Osteocyte (in vitro differentiated cells): ENCODE measurements at regions not wholly inside any gene's neighbourhood (a gene's known extent, or its start where the extent isn't known, plus 50 kb on each side); places are given as distances from the start of the nearest gene placed in this dataset.
A peak's percentile ranks its signal among the peaks of the same experiment; 100 is the strongest.

Source experiments
- DNase-seq: peaks from one replicate; pipeline ENCODE4 v3.0.0; 2021; ENCODE audit warnings: mixed read lengths; ENCODE audit not compliant: unreplicated experiment; ENCODE audit errors: extremely low spot score
- H3K27ac Mint-ChIP-seq: one replicate; pipeline ENCODE4 v1.8.0; 2021; ENCODE audit warnings: mild to moderate bottlenecking, mixed read lengths; ENCODE audit not compliant: unreplicated experiment
- H3K27me3 Mint-ChIP-seq: one replicate; pipeline ENCODE4 v1.8.0; 2021; ENCODE audit warnings: mixed read lengths; ENCODE audit not compliant: unreplicated experiment
- H3K36me3 Mint-ChIP-seq: one replicate; pipeline ENCODE4 v1.8.0; 2021; ENCODE audit warnings: mixed read lengths; ENCODE audit not compliant: unreplicated experiment
- H3K4me1 Mint-ChIP-seq: one replicate; pipeline ENCODE4 v1.8.0; 2021; ENCODE audit warnings: mixed read lengths; ENCODE audit not compliant: unreplicated experiment
- H3K4me3 Mint-ChIP-seq: one replicate; pipeline ENCODE4 v1.8.0; 2021; ENCODE audit warnings: mild to moderate bottlenecking, moderate library complexity, mixed read lengths; ENCODE audit not compliant: unreplicated experiment
- H3K9me3 Mint-ChIP-seq: one replicate; pipeline ENCODE4 v1.8.0; 2021; ENCODE audit warnings: mixed read lengths; ENCODE audit not compliant: unreplicated experiment
- CTCF ChIP-seq: fragments of 200-600 bp; sonication (generic); IDR thresholded peaks from 2 replicates; pipeline ENCODE4 v1.5.0; 2021; ENCODE audit warnings: antibody characterized with exemption, mild to moderate bottlenecking, moderate library complexity

- peaks cover 14% of the 10 kb centered on the region for H3K27me3 Mint-ChIP-seq
- TF ChIP-seq CTCF: no peak
- no peaks in the 10 kb centered on the region for H3K4me1 Mint-ChIP-seq
- no peaks in the 10 kb centered on the region for H3K36me3 Mint-ChIP-seq
- peaks cover 8% of the 10 kb centered on the region for H3K9me3 Mint-ChIP-seq
- DNase-seq: peak; percentile 63
- H3K4me3 Mint-ChIP-seq: no peak overlapping the region
- no peak overlapping the region for H3K27ac Mint-ChIP-seq
Measured at GRCh38 chr6:110552901-110553641, 76.7 kb upstream of the SLC22A16 start.

GRCh38 chr6:110552076-110552475 is 75.7 kb upstream of the SLC22A16 start:
- TF ChIP-seq CTCF: no peak
- Mint-ChIP-seq H3K27me3 (peaks cover 14% of the 10 kb centered on the region), H3K9me3 (peaks cover 8% of the 10 kb centered on the region), H3K36me3 (no peaks in the 10 kb centered on the region), H3K4me3 (no peak overlapping the region), H3K27ac (no peak overlapping the region), H3K4me1 (peaks cover 8% of the 10 kb centered on the region)
- no peak for DNase-seq

GRCh38 chr6:110551088-110551487 is 74.7 kb upstream of the SLC22A16 start:
- Mint-ChIP-seq H3K9me3 (peaks cover 8% of the 10 kb centered on the region), H3K27me3 (peaks cover 5% of the 10 kb centered on the region), H3K4me3 (no peak overlapping the region), H3K4me1 (peaks cover 8% of the 10 kb centered on the region), H3K27ac (no peak overlapping the region), H3K36me3 (no peaks in the 10 kb centered on the region)
- no peak for TF ChIP-seq CTCF
- DNase-seq: no peak

- Mint-ChIP-seq H3K27ac (no peak overlapping the region), H3K36me3 (no peaks in the 10 kb centered on the region), H3K27me3 (no peaks in the 10 kb centered on the region), H3K9me3 (peaks cover 9% of the 10 kb centered on the region), H3K4me1 (peaks cover 8% of the 10 kb centered on the region), H3K4me3 (no peak overlapping the region)
- no peak for TF ChIP-seq CTCF
- no peak for DNase-seq
Measured at GRCh38 chr6:110550353-110550752, 73.9 kb upstream of the SLC22A16 start.

GRCh38 chr6:110549277-110549676 is 72.9 kb upstream of the SLC22A16 start:
- Mint-ChIP-seq H3K4me1 (peaks cover 8% of the 10 kb centered on the region), H3K27ac (no peak overlapping the region), H3K27me3 (no peaks in the 10 kb centered on the region)

More at GRCh38 chr6:110549277-110549676, 72.9 kb upstream of the SLC22A16 start:
- Mint-ChIP-seq H3K9me3 (peaks cover 17% of the 10 kb centered on the region), H3K36me3 (no peaks in the 10 kb centered on the region), H3K4me3 (no peak overlapping the region)
- TF ChIP-seq CTCF: no peak
- peak; percentile 38 for DNase-seq
